Hepatic stellate cell (primary cell): ENCODE measurements at regions not wholly inside any gene's neighbourhood (a gene's known extent, or its start where the extent isn't known, plus 50 kb on each side); places are given as distances from the start of the nearest gene placed in this dataset.
"Not testable (repeated sequence)": the region's sequence is repeated elsewhere in the genome, so short reads cannot be mapped to it uniquely, and the experiment has no call there.

Experiments used
- DNase-seq: peaks from one replicate; pipeline ENCODE4 v3.0.0; 2011; ENCODE audit warnings: low spot score

DNA sequence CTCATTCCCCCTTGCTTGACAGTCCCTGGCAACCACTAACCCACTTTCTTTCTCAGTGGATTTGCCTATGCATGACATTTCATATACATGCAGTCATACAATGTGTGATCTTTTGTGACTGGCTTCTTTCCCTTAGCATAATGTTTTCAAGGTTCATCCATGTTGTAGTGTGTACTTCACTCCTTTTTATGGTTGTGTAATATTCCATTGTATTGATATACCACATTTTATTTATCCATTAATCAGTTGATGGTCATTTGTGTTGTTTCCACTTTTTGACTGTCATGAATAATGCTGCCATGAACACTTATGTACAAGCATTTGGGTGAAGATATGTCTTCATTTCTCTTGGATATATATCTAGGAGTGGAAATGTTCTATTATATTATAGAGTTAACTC is 127.7 kb upstream of the GRIK3 start:
- no peak for DNase-seq

DNA sequence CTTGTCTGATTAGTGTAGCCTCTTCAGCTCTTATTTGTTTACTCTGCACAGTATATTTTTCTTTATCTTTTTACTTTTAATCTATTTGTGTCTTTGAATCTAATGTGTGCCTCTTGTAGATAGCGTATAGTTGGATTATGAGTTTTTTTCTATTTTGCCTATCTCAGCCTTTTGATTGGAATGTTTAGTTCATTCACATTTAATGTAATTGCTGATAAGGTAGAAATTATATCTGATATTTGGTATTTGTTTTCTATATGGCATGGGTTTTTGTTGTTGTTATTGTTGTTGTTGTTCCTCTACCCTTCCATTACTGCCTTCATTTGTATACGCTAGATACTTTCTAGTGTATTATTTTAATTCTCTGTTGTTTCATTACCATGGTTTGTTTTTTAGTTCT is 131.7 kb upstream of the GRIK3 start:
- DNase-seq: no peak

DNA sequence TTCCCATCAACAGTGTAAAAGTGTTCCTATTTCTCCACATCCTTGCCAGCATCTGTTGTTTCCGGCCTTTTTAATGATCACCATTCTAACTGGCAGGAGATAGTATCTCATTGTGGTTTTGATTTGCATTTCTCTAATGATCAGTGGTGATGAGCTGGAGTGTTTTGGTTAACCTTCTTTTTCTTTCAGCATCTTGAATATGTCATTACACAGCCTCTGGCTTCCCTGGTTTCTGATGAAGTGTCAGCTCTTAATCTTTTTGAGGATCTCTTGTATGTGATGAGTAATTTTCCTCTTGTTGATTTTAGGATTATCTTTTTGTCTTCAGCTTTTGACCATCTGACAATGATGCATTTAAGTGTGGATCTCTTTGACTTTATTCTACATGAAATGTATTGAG is 133.2 kb upstream of the GRIK3 start:
- DNase-seq: no peak

DNA sequence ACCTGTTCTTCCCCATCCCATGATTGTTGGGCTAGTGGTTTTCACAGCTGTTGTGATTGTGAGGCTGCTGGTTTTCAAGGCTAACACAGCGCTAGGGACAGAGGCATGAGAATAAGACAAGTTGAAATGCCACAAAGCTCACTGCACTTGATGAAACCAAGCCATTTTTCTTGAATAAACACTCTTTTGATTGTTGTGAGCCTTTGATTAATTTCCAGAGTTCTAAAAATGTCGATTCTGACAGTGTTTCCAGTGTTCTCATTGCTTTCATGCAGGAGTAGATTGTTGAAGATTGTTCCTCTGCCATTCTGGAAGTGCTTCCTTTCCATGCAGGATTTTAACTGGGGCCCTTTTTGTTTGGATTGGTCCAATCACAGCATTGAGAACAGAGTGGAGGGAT is 134.9 kb upstream of the GRIK3 start:
- DNase-seq: no peak

DNA sequence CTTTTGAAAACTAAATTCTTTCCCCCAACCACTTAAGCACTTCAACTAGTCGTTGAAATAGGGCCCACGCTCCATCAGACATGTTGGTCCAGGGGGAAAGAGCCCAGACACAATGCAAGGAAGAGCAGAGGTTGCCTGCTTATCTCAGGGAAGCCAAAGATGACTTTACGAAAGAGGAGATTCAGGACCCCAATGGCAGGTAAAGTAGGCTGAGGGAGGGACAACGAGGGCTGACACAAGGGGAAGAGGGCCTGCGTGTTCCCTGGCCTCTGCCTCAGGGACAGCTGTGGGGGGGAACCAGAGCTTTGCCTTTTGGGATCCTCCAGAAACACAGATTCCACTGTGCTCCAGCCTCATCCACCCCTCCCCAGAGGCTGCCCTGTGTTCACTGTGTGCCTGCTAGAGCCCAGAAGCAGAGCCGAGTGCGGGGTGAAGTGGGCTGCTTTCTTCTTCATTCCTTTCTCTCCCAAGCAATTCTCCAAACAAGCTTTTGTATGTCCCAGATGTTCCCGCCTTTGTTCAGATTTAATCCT is 135.5 kb upstream of the GRIK3 start:
- no peak for DNase-seq

DNA sequence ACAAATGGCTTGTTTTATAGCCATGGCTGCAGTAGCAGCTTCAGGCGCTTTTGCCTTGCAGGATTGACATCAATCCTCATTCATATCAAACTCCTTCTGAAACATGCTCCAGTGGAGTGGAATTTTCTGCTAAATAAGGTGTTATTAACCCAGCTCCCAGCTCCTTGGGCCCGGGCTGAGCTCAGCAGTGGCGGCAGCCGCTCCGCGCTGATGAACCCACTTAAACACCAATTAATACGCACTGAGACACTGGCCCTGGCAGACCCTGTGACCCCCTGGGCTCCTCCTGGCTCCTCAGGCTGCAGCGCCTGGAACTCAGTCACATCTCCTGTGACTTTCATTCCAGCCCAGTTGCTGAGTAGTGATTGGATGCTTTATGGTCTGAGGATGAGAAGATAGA is 137.4 kb upstream of the GRIK3 start:
- no peak for DNase-seq

DNA sequence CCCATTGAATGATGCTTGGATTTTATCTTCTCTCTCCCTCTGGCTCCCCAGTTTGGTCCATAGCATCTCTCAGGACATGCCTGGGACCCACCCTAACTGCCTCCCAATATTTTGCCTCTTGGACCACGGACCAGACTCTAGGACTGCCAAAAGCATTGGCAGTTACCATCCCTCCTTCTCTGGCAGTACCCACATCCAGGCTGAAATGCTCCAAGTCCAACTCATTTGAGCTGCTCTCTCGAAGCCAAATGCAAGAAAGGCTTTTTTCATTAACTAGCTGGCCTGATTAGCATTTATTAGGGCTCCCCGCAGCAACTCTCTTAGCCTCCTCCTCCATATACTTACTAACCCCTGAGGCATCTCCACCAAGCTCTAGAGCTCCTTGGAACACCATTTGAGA is 140.0 kb upstream of the GRIK3 start:
- DNase-seq: no peak

DNA sequence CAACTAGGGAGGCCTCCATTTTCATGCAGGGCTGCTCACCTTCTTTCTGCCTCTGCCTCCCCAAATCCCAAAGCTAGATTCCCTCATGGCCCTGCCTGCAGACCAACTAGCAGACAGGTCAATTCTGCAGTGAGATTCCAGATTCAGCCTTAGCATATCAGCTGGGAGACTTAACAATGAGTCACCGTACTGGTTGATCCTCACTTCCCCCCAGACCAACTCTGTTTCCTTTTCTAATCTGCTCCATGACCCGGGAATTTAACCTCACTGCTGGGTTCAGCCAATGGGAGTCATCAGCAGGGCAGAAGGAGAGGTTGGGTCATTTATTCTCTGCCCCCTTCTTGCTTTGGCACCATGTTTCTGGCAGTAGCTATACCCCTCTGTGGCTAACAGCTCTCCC is 140.6 kb upstream of the GRIK3 start:
- DNase-seq: no peak

DNA sequence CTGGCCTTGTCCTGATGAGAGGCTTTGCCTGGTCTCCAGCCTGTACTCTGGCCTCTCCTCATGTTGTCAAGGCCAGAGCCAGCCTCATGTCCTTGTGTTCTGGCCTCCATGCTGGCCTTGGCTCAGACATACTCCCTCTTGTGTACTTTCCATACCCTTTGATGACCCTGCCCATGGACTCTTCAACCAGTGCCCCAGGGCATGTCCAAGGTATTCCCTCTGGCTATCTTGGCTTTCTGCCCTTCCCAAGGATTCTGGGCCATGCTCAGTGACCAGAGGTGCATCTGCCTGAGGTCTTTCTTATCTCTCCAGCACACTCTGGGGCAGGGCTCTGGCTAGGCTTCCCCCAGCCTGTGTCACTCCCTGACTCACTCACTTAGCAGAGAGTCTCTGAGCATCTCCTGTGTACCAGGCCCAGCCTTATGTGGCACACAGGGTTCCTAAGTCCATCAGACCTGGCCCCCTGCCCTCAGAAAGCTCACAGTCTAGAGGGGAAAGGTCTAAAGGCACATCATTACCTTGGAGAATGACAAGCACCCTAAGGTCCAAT is 141.4 kb upstream of the GRIK3 start:
- DNase-seq: no peak

DNA sequence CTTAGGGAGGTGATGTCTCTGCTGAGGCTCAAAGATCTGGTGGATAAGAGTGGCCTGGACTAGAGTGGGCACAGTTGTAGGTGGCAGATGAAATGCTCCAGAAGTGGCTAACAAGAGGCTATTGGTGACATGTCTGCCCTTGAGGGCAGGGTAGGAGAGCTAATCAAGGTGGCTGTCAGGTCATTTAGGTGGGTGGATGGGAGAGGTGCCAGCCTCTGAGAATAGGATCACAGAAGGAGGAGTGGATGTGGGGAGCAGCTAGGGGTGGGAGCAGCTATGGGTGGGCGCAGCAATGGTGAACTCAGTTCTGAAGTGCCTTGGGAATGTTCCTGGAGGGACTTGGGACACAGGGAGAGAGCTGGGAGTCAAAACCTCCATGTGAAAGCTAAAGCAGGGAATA is 142.0 kb upstream of the GRIK3 start:
- no peak for DNase-seq

DNA sequence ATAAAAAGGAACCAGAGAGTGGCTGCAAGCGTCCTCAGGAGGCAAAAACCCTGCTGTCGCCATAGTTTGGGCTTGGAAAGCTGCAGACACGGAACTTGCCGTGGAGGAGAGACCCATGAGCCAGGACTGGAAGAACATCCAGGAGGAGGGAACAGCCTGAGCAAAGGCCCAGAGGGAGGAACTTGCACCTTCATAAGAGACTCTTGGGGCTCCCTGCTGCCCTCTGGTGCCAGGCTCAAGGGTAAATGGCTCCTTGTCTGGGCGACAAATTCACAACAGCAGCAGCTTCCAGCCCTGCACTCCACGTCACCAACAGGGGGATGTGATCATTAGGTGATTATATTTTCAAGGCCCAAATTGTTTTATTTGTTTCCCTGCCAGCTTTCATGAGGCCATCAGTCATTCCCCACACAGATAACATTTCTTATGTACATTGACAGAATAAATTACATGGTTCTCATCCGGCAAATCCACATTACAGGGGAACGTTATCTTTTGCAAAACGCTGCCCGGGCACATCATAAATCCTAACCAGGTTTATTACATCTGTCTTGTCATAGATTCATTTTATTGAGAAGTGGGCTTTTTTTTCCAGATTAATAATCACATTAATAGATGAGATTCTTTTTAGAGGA is 143.0 kb upstream of the GRIK3 start:
- no peak for DNase-seq

DNA sequence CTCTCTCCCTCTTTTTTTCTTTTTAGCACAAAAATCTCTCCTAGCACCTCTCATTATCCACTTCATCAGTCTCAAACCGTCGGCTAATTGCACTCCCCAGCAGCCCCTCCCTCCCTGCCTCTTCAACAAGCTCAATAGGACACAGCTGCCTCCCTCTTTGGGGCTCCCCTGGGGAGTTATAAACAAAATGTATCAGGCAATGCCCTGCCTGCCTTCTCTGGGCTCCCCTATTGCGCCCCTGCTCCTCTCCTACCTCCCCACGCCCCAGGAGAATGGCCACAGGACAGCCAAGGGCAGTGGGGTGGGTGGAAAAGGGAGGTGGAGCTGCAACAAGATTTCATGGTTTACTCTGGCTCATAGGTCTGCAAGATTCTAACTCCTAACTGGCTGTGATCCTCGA is 147.1 kb upstream of the GRIK3 start:
- DNase-seq: no peak

DNA sequence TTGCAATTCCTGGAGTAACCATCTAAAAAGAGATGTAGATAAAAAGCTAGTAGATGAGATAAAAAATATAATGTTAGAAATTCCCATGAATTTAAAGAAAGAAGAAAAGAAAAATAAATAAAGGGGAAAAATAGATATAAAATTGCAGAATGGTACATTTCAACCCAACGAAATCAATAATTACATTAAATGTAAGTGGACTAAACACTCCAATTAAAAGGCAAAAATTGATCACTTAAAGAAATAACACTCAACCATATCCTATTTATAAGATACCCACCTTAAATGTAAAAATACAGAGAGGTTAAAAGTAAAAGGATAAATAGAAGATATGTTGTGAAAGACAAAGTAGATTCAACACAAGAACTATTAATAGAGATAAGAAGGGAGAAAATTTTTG is 150.5 kb upstream of the GRIK3 start:
- DNase-seq: no peak

DNA sequence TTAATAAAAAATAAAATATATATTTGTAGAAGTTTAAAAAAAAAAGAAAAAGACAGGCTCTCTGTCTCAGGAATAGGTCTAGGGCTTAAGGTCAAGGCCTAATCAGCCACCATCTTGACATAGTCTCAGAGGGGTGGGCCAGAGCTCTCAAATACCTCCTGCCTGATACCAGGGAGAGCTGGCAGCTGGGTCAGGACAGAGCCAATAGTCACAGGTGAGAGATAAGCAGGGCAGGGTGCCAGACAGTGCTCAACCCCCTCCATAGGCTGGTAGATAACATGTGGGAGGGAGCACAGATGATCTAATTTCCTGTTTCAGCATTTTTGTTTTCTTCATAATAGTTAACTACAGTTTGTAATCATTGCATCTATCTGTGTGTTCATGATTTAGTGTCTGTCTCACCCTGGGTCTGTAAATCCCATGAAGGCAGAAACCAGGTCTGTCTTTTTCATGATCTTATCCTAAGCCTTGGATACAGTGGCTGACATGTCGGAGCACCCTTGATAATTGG is 152.0 kb upstream of the GRIK3 start:
- DNase-seq: no peak

DNA sequence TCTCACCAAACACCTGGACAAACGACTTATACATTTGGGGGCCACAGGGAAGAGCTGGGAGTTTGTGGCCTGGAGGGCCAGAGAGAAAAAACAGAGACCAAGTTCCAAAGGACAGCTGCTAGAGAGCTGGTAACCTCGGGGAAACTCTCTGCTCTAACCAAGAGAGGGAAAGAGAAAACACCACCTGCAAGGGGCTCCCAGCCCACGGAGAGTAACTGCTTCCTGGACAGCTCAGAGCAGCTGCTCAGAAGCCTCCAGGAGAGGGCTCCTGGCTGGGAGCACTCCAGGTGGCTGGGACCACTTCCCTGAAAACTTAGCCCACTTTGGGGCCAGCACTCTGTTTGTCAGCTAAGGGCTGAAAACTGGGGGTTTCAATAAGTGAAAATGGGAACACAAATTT is 154.8 kb upstream of the GRIK3 start:
- no peak for DNase-seq

DNA sequence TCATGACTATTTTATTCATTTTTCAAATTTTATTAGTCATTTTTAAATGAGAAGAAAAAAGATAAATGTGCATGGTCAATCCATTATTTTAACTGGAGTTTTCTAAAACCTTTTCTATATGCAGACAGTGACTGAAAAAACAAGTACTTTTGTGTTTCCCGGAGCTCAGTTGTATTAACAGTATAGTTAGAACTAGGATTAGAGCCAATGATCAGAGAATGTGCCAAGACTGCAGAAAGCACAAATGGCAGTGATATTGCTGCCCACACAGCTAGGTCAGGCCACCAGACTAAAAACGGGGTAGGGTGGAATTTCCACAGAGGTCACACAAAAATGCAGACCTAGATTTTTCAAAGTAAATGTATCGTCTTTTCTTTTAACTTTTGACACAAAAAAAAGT is 163.1 kb upstream of the GRIK3 start:
- no peak for DNase-seq

DNA sequence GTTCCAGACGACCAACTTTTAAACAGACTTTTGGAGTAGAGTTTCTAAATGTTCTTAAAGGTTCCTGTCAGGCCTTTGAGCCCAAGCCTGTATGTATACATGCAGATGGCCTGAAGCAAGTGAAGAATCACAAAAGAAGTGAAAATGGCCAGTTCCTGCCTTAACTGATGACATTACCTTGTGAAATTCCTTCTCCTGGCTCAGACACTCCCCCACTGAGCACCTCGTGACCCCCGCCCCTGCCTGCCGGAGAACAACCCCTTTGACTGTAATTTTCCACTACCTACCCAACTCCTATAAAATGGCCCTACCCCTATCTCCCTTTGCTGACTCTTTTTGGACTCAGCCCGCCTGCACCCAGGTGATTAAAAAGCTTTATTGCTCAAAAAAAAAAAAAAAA is 180.0 kb upstream of the GRIK3 start:
- not testable (repeated sequence) for DNase-seq

DNA sequence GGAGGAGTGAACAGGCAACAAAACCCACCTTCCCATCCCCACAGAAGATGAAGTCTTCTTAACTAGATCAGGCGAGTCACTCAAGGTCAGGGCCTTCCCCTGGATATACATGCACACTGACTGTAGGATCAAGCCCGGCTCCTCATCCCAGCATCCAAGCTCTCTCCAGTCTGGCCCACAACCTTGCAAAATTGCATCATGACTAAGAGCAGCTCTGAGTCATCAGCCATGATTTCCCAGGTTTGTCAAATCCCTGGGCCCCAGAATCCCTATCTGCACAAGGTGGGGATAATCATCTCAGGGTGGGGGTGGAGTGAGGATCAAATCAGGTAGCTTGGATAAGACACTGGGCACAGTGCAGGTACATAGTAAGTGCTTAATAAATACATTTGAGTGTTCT is 199.3 kb upstream of the GRIK3 start:
- DNase-seq: no peak

DNA sequence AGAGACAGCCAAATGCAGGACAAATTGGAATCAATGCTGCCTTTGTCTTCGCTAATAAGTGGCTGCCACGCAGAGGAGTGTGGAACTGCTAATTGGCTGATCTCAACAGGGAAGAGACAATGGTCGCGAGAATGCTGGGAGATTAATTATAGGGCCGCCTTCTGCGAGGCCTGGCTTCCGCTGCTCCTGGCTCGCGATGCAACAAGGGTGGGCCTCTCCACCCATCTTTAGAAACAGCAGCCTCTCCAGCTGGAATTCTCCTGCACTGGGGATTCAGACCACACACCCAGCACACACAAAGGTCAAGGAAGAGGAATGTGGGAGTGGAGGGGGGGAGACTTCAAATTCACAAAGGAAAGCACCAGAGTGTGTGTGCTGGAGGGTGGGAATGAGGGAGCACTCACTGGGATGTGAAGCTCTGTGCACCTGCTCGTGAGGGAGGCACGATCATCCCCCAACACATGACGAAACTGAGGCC is 200.7 kb upstream of the GRIK3 start:
- no peak for DNase-seq

DNA sequence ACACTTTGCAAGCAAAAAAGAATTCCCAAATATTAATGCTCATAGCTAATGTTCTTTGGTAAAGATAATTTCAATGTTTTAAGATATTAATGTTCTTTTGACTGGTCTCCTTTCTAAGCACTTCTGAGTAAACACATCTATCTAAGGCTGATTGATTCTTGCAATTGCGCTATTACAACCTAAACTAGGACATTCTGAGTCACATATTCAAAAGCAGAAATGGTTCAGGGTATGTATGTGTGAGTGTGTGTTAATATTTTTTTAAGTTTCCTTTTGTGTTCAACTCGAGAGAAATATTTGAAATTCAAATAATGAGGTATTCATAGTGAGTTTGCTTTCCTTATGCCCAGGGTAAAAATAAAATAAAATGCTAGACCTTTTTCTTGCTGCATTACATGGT is 203.6 kb upstream of the GRIK3 start:
- DNase-seq: no peak

DNA sequence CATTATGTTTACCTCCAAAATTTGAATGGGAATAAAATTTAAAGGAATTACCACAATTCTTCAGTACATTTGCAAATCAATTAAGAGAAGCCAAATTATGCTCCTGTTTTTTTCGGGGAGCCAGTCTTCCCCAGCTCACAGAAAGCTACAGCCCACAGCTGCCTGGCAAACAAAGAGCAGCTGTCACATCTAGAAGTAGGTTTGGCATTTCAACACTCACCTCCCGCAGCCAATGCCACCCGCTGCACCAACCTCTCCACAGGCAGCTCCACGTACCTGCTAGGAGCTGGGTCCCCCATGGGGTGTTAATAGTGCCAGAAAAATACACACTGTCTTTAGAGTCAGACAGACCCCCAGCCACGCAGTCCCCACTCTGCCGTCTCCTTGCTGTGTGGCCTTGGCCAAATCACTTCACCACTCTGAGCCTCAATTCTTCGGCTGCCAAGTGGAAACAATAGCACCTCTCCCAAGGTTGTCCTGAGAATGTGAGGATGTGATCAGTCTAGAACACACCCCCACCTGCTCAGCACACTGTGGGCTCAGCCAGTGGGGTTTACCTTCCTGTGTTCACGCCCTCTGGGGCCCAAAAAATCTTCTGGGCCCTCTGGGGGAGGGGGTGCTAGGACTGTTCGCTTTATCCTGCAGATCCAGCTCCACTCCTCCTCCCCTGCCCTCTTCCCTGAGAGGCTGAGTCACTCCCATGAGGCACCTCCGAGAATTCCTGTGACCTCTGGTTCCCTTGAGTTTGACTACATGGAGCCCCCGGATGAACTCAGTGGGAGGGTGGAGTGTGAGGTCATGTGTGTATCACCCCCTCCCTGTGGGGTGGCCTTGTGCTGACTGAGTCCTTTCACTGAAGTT is 204.3 kb upstream of the GRIK3 start:
- DNase-seq: no peak

DNA sequence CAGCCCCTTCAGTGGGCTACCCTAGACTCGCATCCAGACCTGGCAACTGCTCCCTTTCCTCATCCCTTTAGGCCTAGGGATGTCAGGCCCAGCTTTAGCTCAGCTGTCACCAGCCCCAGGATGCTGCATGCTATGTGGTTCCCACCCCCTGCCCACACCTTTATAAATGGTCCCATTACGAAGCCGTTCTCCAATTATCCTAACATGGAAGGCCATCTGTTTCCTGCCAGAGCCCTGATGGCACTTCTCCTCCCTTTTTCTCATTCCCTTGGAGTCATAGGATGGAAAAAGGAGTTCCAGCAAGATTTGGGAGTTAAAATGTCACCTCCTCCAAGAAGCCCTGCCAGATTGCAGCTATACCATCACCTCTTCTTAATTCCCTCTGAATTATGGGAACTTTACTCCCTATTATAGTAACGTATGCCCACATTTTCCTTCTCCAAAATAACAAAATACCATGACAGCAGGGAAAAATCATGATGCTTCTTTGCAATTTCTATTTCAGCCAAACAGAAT is 205.0 kb upstream of the GRIK3 start:
- no peak for DNase-seq

DNA sequence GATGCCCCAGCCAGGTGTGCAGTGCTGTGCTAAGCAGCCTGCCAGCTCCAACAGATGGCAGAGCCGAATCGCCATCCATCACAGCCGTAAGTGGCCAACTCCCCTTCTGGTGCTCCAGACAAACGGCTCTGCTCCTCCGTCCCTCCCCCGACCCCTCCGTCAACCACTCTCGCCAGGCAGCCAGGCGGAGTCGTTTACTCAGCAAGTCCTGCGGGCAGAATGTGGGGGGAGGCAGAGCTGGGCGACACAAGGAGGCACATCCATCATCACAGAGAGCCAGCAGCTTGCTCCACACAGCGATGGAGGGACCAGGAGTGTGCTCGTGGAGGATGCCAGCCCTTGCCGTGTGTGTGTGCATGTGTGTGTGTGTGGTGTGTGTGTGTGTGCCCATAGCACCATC is 206.6 kb upstream of the GRIK3 start:
- no peak for DNase-seq
